EH (cell line): ENCODE measurements at regions not wholly inside any gene's neighbourhood (a gene's known extent, or its start where the extent isn't known, plus 50 kb on each side); places are given as distances from the start of the nearest gene placed in this dataset.
"Not testable (repeated sequence)": the region's sequence is repeated elsewhere in the genome, so short reads cannot be mapped to it uniquely, and the experiment has no call there.

ENCODE experiments used
- DNase-seq: peaks from one replicate; pipeline ENCODE4 v3.0.0-alpha.2; 2015; ENCODE audit warnings: low read depth

DNA sequence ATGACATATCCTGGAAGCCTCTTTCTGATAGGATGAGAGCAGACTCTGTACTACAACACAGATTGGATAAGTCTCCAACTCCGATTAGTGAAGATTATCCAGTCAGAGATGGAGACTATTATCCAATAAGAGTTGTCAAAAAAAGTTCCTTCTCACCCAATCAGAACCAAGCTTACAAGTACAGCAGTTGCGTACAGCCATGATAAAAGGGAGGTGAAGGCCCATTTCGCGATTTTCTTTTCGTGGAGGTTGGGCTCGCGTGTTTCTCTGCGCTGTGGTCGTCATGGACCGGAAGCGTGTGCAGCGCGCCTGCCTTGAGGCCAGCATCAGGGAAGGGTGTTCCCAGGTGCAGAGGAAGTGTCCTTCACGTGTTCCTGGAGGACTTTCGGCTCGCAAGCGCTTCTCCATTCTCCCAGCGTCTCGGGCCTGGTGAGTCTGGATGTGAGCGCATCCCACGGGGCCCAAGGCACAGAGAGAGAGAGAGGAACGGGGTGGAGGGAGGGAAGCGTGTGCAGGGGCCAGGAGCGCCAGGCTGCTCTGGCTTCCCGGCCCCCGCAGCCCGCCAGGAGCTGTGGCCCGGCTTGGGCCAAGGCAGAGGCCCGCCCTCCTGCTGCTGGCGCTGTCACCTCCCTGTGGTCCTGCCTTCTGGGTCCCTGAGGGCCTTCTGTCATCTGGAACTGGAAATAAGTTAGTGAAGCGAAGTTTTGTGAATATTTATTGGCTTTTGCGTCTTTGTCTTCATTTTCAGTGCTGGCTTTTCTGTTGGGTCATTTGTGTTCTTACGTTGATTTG, 53.9 kb downstream of the CDRT15L2 start:
- not testable (repeated sequence) for DNase-seq

DNA sequence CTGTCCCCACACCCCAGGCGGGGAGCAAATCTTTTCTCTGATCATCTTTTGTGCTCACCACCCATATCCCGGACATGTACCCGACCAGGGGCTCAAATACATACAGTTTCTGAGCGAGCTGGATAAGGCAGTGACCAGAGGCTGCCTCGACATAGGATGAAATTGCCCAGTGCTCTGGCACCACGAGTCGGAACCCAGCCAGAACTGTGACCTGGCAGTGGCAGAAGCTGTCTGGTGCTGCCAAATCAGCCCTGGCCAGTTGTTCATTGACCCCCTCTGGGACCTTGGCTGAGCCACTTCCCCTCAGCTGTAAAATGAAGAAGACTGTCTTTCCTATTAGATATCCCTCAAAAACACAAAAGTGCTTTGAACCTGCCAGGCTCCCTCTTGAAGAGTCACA, 60.6 kb downstream of the CDRT15L2 start:
- DNase-seq, result not testable (repeated sequence)

DNA sequence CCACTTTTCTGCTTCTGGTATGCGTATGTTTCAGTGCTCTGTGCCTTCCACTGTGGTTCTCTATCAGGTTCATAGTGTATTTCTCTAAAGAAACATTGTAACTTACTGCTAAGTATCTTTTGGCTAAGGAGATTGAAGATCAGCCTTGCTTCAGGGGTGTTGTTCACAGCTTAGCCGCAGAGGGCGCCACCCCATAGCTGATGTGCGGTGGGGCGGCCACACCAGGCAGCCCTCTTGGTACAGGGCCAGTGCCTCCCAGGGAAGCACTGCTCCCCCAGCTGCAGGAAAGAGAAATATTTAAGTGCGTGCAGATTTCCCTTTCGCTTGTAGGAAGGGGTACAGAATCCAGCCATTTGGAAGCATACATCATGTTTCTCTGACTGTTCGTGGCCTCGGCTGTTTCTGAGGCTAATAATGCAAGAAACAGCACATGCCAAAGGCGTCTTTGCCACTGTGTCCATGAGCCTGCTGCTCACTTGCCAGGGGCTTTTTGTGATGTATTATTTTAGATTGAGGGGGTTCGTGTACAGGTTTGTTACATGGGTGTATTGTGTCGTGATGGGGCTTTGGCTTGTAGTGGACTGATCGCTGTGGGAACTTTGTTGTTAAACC, 67.2 kb downstream of the CDRT15L2 start:
- peak; percentile 3 for DNase-seq

DNA sequence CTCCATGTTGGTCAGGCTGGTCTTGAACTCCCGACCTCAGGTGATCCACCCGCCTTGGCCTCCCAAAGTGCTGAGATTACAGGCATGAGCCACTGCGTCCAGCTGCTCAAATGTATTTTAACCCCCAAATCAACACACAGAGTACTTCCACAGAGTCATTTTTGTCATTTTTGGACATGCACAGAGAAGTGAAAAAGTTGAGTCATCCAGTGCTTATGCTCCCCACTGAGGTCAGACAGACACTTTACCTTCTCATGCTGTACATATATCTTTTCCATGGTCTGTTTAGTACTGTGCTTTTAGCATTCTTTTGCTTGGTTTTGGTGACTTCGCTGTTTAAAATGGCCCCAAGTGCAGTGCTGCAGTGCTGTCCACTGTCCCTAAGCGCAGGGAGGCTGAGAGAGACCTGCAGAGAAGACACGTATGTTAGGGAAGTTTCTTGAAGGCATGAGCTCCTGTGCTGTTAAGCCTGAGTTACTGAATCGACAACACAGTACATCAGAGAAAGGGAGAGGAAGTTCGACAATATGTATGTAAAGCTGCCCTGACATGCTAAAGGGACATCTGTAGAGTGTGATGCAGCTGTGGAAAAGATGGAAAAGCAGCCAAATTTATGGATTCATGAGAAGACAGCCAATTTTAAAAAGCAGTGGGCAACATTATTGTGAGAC, 69.7 kb downstream of the CDRT15L2 start:
- DNase-seq, result peak; percentile 1

DNA sequence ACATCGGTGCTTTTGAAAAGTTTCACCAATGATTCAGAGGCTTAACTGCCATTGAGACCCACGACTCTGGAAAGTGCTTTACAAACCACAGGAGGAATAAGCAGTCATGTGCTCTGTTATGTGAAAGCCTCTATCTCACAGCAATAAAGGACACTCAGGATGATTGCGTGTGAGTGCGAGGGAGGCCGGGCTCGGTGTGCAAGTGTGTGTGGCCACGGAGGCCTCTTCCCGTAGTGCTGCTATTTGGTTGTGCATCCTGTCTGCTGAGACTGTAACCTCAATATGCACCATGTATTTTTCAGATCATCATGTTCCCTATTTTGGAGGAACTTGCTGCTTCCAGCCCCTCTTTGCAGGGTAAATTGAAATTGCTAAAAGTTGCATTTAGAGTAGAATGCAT, 71.5 kb downstream of the CDRT15L2 start:
- DNase-seq, result not testable (repeated sequence)

DNA sequence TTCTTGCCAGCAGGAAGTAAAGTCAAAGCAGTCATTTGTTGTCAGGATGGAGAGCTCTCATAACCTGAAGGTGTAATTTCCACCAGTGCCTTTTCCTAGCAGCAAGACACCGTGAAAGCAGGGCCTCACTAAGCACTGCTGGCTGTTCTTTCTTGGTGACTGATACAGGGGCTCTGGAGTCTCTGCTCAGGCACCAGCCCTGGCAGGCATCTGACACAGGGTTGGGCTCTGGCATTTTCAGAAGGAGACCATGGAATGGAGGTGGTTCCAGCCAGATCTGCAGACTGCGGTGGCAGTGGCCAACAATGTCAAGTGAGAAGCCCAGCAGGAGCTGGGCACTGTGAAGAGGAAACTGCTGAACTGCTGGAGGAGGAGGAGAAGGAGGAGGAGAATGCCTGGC, 72.2 kb downstream of the CDRT15L2 start:
- not testable (repeated sequence) for DNase-seq

DNA sequence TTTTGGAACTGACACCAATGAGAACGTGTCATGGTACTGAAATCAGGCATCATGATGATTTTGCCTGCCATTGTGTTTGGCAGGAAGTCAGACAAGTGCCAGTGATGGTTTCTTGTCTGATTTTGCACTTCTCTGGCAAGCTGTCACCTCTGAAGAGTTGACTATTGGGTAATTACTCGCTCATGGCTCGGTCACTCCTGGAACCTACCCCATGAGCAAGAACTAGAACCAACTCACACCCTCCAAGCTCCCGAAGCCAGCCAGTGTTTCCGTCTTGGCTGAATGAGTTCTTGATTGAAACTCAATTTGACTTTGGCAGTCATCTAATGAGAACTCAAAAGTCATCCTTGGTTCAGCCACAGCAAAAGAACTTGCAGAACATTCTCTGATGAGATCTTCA, 73.9 kb downstream of the CDRT15L2 start:
- not testable (repeated sequence) for DNase-seq

DNA sequence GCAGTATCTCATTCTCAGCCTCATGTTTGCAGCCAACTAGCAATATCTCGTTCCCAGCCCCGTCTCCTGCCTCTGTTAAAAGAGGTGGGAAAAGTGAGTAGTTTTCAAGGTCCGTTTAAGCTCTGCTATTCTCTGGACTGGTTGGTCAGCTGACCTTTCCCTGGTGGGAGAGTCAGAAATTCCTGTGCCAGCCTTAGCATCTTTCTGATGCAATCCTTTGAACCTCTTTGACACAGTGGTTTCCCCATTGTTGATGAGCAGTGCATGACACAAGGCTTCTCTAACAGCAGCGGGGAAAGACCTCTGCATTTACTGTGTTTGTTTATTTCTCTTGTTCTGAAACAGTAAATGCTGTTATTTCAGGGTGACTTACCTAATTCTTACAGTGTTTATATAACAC, 74.6 kb downstream of the CDRT15L2 start:
- peak; percentile 29 for DNase-seq

DNA sequence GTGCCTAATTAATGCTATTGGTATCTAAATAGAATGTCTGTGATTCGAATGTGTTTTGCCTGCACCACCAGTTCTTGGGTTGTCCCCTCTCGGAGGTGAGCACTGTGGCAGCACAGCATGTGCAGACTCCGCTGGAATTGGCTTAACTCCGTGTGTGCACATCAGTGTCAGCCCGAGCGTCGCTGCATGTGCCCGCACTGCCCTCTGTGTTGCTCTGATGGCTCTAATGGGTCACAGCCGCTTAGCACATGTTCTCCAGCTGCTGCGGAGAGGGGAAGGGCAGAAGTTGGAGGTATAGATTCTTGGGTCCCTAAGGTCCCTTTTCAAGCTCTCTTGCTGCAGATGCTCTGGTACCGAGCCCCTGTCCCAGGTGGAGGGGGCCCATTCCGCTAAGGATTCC, 75.1 kb downstream of the CDRT15L2 start:
- not testable (repeated sequence) for DNase-seq

DNA sequence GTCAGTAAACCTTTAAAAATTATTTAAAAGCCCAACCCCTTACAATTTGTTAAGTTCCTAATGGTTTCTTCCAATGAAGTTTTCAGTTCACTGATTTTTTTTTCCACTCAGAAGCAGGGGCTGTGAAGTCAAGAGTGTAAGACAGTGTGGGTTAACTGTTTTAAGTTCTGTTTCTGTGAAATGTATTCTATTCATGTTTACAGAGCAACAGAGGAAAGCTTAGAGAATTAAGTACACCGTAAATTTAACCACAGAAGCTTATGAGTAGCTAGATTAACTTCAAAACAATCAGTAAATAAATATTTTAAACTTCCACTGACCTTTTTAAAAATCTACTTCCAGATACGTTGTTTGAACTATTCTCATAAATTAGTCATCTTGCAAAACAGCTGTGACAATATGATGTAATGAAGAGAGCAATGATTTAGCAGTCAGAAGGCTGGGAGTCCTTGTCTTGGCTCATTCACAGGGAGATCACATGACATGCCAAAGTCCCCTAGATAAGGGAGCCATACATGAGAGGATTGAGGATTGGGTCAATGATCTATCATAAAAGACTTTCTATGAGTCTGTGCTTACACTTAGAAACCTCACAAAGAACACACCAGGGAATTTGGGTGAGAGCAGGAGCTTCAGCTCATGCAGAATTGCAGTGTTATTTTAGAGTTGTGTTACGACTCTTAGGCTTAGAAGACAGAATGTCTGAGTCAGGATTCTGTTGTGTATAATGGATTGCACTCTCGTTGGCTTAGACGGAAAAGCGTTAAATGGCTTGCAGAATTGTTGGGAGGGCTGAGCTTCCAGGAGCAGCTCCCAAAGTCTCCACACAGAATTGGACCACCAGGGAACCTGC, 85.8 kb downstream of the CDRT15L2 start:
- peak; percentile 30 for DNase-seq

DNA sequence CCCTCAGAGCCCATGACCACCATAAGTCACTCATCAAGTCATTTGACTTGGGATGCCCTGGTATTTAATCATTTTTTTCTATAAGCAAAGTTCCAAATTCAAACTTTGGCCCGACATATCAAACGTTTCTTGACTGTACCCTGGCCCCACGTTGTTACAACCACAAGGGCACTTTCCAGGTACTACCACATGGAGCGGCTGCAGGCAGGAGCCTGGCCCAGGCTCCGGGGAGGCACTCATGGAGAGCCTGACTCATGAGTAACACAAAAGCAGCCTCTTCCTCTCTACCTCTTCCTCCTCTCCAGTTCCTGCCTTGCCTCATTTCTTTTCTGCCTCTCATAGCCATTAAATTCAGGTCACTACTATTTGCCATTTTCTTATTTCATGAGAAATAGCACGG, 87.2 kb downstream of the CDRT15L2 start:
- peak; percentile 19 for DNase-seq

DNA sequence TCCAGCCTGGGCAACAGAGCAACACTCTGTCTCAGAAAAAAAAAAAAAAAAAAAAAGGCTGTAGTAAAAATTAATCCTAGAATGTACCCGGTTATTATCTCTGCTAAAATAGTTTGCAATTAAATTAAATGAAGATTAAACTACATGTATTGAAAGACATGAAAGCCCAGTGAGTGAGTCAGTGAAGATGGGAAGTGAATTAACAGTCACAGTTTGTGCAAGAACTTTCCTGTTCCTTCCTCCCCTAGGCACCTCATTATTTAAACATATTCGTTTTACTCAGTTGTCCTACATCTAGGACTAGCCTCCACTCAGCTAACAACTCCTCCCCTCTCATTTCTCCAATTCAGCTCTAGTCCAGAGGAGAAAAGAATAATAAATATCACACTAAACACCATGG, 88.2 kb downstream of the CDRT15L2 start:
- not testable (repeated sequence) for DNase-seq

DNA sequence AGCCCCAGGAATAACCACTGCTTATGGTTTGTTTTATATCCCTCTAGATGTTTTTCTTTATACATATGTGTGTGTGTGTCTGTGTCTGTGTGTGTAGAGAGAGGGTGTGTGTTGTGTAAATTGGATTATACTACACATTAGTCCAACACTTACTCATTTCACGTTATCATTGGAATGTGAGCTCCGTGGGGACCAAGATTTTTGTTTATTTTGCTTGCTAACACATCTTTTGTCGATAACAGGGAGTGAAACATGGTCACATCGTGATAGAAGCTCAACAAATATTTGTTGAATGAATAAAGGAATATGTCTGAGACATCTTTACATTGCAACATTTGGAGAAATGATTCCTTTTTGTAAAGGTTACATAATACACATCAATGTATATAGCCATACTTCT, 88.8 kb downstream of the CDRT15L2 start:
- not testable (repeated sequence) for DNase-seq

DNA sequence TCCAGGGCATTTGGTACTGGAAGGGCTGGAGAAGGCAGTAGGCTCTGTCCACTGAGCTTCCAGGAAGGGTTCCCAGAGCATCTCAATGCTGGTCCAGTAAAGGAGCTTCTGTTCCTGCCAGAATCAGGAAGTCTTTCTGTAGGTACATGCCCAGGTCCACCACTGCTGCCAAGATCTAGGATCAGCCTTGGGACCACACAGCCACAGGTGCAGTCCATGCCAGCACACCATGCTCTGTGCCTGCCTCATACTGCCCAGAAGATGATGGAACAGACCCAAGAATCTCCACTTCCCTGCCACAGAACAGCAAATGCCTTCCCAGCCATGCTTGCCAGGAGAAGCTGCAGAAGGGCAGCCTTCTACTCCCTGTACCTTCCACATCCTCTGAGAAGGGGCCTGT, 89.3 kb downstream of the CDRT15L2 start:
- DNase-seq, result not testable (repeated sequence)

DNA sequence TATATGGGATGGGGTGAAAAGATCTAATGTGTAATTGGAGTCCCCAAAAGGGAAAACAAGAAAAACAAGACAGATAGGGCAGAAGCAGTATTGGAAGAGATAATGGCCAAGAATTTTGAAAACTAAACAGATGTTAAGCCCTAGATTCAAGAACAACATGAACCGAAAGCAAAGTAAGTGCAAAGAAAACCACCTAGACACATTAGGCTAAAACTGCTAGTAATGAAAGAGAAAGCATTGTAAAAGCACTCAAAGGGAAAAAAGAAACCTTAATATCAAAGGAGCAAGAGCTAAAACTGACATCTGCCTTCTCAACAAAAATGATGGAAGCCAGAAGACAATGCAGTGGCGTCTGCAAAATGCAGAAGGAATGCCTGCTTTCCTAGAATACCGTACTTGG, 91.0 kb downstream of the CDRT15L2 start:
- not testable (repeated sequence) for DNase-seq

DNA sequence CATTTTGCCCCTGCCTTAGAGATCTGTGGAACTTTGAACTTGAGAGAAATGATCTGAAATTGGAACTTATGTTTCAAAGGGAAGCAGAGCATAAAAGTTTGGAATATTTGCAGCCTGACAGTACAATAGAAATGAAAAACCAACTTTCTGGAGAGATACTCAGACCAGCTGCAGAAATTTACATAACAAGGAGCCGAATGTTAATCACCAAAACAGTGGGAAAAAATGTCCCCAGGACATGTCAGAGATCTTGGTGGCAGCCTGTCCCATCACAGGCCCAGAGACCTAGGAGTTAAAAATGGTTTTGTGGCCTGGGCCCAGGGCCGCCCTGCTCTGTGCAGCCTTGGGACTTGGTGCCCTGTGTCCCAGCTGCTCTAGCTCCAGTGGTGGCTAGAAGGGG, 94.8 kb downstream of the CDRT15L2 start:
- not testable (repeated sequence) for DNase-seq

DNA sequence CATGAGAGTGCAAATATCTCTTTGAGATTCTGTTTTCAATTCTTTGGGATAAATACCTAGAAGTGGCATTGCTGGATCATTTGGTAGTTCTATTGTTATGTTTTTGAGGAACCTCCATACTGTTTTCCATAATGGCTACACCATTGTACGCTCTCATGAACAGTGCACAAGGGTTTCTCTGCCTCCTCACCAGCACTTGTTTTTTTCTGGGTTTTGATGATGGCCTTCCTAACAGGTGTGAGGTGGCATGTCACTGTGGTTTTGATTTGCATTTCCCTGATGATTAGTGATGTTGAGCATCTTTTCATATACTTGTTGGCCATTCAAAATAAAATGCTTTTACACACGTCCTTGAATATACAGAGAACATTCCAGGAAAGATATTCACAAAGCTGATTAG, 96.2 kb downstream of the CDRT15L2 start:
- DNase-seq, result not testable (repeated sequence)

DNA sequence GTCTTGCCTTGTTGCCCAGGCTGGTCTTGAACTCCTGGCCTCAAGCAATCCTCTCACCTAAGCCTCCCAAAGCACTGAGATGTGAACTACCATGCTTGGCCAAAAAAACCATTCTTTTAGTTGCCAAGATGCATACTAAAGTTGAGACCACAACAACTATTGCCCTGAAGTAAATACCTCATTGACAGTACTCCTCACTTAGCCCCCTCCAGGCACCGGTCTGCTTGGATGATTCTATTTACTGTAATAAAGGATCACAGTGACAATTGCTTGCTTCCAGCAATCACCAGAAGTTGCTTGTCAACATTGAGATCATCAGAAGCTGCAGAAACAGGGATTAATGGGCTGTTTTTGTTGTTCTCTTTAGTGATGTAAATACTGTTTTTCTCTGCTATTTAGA, 97.1 kb downstream of the CDRT15L2 start:
- not testable (repeated sequence) for DNase-seq

DNA sequence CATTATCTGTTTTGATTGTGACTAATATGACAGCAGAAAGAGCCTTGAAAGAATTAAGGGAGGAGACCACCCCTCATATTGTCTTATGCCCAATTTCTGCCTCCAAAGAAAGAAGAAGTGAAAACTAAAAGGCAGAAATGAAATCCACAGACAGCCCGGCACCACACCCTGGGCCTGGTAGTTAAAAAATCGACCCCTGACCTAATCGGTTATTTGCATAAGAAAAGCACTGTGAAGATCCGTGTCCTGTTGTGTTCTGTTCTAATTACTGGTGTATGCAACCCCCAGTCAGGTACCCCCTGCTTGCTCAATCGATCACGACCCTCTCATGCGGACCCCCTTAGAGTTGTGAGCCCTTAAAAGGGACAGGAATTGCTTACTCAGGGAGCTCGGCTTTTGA, 97.9 kb downstream of the CDRT15L2 start:
- DNase-seq, result not testable (repeated sequence)

DNA sequence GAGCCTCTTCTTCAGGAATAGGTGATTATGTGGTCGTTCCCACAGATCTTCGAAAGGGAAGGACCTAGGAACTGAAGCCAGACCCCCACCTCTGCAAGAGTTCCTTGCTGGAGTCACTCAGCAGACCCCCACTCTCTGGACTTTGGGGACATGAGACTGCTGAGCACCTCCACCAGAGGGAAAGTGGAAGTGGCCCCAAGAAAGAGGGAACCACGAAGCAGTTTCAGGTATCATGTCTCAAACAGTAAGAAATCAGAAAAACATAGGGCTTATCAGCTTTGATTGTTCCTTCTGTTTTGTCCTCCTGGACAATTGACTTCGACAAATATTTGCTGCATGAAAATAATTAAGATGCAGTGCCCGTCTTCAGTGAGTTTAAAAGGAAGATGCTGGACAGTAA, 98.9 kb downstream of the CDRT15L2 start:
- not testable (repeated sequence) for DNase-seq

DNA sequence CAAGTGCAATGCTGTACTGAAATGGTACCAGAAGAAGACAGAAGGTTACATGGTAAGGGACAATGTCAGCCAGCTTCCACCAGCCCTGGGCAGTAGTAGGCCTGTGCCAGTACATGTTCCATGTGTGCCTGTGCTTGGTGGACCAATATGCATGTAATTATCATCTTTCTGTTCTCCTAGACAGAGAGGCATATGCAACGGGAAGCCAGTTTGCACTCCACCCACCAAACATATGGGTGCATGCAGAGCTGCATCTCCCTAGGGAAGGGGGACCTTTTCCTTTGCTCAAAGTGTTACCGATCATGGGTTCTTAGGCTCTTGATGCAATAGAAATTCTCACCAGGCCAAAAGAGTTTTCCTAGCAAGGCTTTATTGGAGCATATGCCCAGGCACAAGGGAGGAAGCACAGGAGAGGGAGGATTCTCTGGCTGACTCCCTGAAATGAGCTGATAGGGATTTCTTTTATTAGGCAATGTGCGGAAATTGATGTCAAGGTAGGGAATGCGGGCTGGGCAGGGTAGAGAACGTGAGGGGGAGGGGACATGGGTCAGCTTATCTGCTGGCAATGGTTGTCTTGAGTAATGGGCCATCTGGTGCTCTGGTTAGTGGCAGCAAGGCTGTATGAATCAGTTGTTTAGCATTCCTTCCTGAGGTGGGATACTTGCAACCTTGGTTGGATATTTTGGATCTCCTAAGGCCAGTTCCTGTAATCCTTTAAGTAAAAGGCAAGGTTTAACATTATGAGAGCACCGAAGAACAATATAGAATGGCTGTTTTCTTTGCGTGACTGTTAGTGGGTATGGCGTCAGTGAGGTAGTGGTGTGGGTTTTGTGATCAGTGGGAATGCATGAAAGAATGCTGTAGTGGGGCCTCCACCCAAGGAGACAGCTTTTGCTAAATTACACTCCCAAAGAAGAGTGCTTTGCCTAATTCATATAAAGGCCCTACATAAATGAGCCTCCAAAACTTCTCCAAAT, 102.5 kb downstream of the CDRT15L2 start:
- DNase-seq, result not testable (repeated sequence)
